BE2C (cell line): ENCODE measurements at regions not wholly inside any gene's neighbourhood (a gene's known extent, or its start where the extent isn't known, plus 50 kb on each side); places are given as distances from the start of the nearest gene placed in this dataset.

Source experiments
- DNase-seq: peaks from one replicate; pipeline ENCODE4 v3.0.0-alpha.2; 2020
- H3K27me3 ChIP-seq: fragments of 250-450 bp; sonication (Bioruptor Pico); 2 replicates; pipeline ENCODE4 v1.5.1; 2020; ENCODE audit warnings: mild to moderate bottlenecking
- H3K36me3 ChIP-seq: fragments of 250-450 bp; sonication (Bioruptor Pico); 2 replicates; pipeline ENCODE4 v1.5.1; 2020; ENCODE audit warnings: mild to moderate bottlenecking
- H3K4me1 ChIP-seq: fragments of 250-450 bp; sonication (Bioruptor Pico); 2 replicates; pipeline ENCODE4 v1.5.1; 2020
- H3K4me3 ChIP-seq: 2 replicates; pipeline ENCODE4 v1.5.1; 2011; ENCODE audit warnings: low read depth, low read length
- H3K9me3 ChIP-seq: fragments of 250-450 bp; sonication (Bioruptor Pico); 2 replicates; pipeline ENCODE4 v1.5.1; 2020
- CTCF ChIP-seq: IDR thresholded peaks from 2 replicates; pipeline ENCODE4 v1.5.1; 2012; ENCODE audit warnings: mild to moderate bottlenecking, low read depth, low read length

GRCh38 chr7:22660293-22660692 is 66.7 kb upstream of the IL6 start:
- Histone ChIP-seq H3K9me3 (no peaks in the 10 kb centered on the region), H3K4me3 (no peak overlapping the region), H3K36me3 (no peaks in the 10 kb centered on the region), H3K4me1 (no peaks in the 10 kb centered on the region), H3K27me3 (no peaks in the 10 kb centered on the region)
- TF ChIP-seq CTCF: no peak
- DNase-seq: no peak

DNA sequence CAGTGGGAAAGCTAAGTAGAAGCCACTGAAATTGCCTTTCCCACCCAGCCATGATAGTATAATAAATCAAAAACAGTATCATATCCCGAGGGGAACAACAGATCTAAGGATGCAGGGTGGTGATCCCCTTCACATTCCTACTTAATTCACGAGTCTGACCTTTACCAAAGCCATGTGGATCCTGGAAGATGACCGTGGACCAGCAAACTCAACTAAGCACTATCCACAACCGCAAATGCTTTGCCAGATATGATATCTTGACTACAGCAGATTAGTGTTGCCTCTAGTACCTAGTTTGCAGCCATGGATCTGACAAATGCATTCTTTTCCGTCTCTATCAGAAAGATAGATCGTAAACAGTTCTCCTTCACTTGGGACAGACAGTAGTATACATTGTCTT is 67.3 kb upstream of the IL6 start:
- H3K4me1 ChIP-seq: no peaks in the 10 kb centered on the region
- H3K27me3 ChIP-seq: no peaks in the 10 kb centered on the region
- DNase-seq: no peak
- no peak overlapping the region for H3K4me3 ChIP-seq
- H3K9me3 ChIP-seq: no peaks in the 10 kb centered on the region
- H3K36me3 ChIP-seq: no peaks in the 10 kb centered on the region
- no peak for TF ChIP-seq CTCF

GRCh38 chr7:22658031-22658430 is 69.0 kb upstream of the IL6 start:
- H3K27me3 ChIP-seq: no peaks in the 10 kb centered on the region
- H3K4me3 ChIP-seq: no peak overlapping the region
- H3K4me1 ChIP-seq: no peaks in the 10 kb centered on the region
- no peaks in the 10 kb centered on the region for H3K36me3 ChIP-seq
- H3K9me3 ChIP-seq: no peaks in the 10 kb centered on the region
- TF ChIP-seq CTCF: no peak
- no peak for DNase-seq

GRCh38 chr7:22657479-22657878 is 69.5 kb upstream of the IL6 start:
- no peaks in the 10 kb centered on the region for H3K36me3 ChIP-seq

GRCh38 chr7:22655781-22656180 is 71.2 kb upstream of the IL6 start:
- no peaks in the 10 kb centered on the region for H3K27me3 ChIP-seq
- TF ChIP-seq CTCF: no peak
- no peaks in the 10 kb centered on the region for H3K9me3 ChIP-seq
- H3K4me3 ChIP-seq: no peak overlapping the region
- no peak for DNase-seq
- no peaks in the 10 kb centered on the region for H3K36me3 ChIP-seq
- no peaks in the 10 kb centered on the region for H3K4me1 ChIP-seq

More at GRCh38 chr7:22657479-22657878, 69.5 kb upstream of the IL6 start:
- no peak for DNase-seq
- TF ChIP-seq CTCF: no peak
- Histone ChIP-seq H3K4me3 (no peak overlapping the region), H3K4me1 (no peaks in the 10 kb centered on the region), H3K27me3 (no peaks in the 10 kb centered on the region), H3K9me3 (no peaks in the 10 kb centered on the region)

- H3K4me1 ChIP-seq: no peaks in the 10 kb centered on the region
- no peaks in the 10 kb centered on the region for H3K36me3 ChIP-seq
- no peaks in the 10 kb centered on the region for H3K27me3 ChIP-seq
- H3K9me3 ChIP-seq: no peaks in the 10 kb centered on the region
- no peak overlapping the region for H3K4me3 ChIP-seq
- TF ChIP-seq CTCF: no peak
- DNase-seq: no peak
These were observed 72.2 kb upstream of the IL6 start for GRCh38 chr7:22654831-22655230.
